GM23248 (cell line): ENCODE measurements at regions not wholly inside any gene's neighbourhood (a gene's known extent, or its start where the extent isn't known, plus 50 kb on each side); places are given as distances from the start of the nearest gene placed in this dataset.

Source experiments
- EZH2 ChIP-seq: fragments of 200-600 bp; sonication (generic); IDR thresholded peaks from 2 replicates; pipeline ENCODE4 v1.6.1; 2018; ENCODE audit warnings: antibody characterized with exemption, mild to moderate bottlenecking; ENCODE audit not compliant: insufficient read depth, poor library complexity, severe bottlenecking
- EZH2phosphoT487 ChIP-seq: fragments of 200-600 bp; sonication (generic); IDR thresholded peaks from 2 replicates; pipeline ENCODE4 v1.6.1; 2018; ENCODE audit warnings: antibody characterized with exemption, moderate library complexity, mild to moderate bottlenecking, low read depth; ENCODE audit not compliant: insufficient read depth

DNA sequence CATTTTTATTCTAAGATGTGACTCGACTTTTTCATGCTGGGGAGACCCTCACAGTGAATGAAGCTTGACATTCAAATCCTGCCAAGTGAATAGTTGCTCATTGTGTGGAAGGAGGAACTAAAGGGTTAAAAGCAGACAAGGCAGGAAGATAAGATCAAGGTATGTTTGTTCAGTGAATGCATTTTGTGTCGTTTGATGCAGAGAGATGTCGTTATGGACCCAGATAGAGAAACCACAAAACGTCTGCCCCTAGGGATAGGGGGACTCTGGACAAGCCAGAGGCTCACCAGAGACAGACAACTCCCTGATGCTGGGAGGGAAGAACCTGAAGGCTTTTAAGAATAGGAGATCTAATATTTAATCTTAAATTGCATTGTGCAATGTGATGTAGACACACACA, 72.5 kb upstream of the MYL2 start:
- TF ChIP-seq EZH2, result no peak
- no peak for TF ChIP-seq EZH2phosphoT487
